ENCODE measurements at regions not wholly inside any gene's neighbourhood (a gene's known extent, or its start where the extent isn't known, plus 50 kb on each side); places are given as distances from the start of the nearest gene placed in this dataset.

DNA sequence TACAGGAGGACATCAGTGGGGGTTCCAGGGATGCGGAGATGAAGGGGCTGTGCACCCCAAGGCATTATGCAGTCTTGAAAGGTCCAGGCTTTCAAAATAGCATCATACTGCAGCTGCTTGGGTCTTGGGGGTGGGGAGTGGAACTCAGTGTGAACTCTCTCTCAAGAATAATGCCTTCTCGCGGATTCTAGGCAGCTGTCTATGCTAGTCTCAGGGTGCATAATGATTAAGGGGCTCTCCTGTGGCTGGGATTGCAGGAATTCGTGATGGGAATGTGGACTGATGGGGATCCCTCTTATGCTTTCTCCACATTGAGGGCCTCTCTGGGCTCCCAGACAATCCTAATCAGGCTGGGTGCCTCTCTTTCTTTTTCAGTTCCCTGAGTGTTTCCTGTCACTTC is 172.2 kb upstream of the ARHGAP24 start:
- H3K27me3 Mint-ChIP-seq = no peaks in the 10 kb centered on the region
- H3K4me3 Mint-ChIP-seq = no peak overlapping the region
- H3K9me3 Mint-ChIP-seq = no peaks in the 10 kb centered on the region
- DNase-seq (ENCODE audit: extremely low spot score, unreplicated experiment) = no peak
- no peaks in the 10 kb centered on the region for H3K4me1 Mint-ChIP-seq (ENCODE audit: unreplicated experiment)
- no peak overlapping the region for H3K27ac Mint-ChIP-seq
- H3K36me3 Mint-ChIP-seq = no peaks in the 10 kb centered on the region
- no peak for TF ChIP-seq CTCF (conservative IDR thresholded peaks at IDR 0.05)

DNA sequence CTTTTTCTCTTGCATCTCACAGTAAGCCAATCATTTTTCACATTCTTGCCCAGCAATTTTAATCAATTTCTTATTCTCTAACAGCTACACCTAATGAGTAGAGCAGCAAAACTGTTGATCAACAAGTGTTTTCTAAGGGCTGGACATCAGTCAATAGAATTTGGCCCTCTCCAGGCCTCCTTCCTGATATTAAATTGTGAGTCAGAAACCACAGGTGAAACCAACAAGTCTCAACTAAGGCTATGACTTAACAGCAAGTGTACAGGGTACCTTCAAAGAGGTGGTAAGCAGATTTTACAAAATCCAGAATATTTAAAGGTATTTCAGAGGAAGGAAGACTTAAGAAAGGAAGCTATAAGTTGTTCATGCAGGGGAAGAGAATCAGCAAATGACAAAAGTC is 156.5 kb upstream of the ARHGAP24 start:
- Mint-ChIP-seq H3K4me1 (ENCODE audit: unreplicated experiment) (no peaks in the 10 kb centered on the region), H3K9me3 (peaks cover 6% of the 10 kb centered on the region), H3K27ac (no peak overlapping the region), H3K36me3 (no peaks in the 10 kb centered on the region), H3K27me3 (no peaks in the 10 kb centered on the region), H3K4me3 (no peak overlapping the region)
- DNase-seq (ENCODE audit: extremely low spot score, unreplicated experiment) = no peak
- no peak for TF ChIP-seq CTCF (conservative IDR thresholded peaks at IDR 0.05)

DNA sequence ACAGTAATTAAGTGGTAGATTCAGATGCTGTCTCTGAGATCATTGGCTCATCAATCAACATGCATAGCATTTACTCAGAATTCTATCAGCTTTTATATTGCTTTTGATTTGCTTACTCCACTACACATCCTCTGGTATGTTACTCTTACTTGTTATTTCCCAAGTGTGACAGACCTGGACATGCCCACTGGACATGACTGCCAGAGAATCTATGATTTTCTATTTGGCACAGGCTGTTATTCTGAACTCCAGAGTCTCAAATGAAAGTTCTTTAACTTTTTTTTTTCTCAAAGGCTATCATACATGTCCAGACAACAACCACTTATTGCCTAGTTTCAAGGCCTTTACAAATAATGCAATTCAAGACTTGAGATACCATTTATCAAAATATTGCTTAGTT is 116.1 kb upstream of the ARHGAP24 start:
- no peaks in the 10 kb centered on the region for H3K4me1 Mint-ChIP-seq (ENCODE audit: unreplicated experiment)
- TF ChIP-seq CTCF (conservative IDR thresholded peaks at IDR 0.05) = no peak
- H3K36me3 Mint-ChIP-seq = no peaks in the 10 kb centered on the region
- no peaks in the 10 kb centered on the region for H3K9me3 Mint-ChIP-seq
- H3K4me3 Mint-ChIP-seq = no peak overlapping the region
- DNase-seq (ENCODE audit: extremely low spot score, unreplicated experiment) = no peak
- no peak overlapping the region for H3K27ac Mint-ChIP-seq
- no peaks in the 10 kb centered on the region for H3K27me3 Mint-ChIP-seq

- no peaks in the 10 kb centered on the region for H3K9me3 Mint-ChIP-seq
- no peaks in the 10 kb centered on the region for H3K36me3 Mint-ChIP-seq
- no peak overlapping the region for H3K27ac Mint-ChIP-seq
- no peak for TF ChIP-seq CTCF (conservative IDR thresholded peaks at IDR 0.05)
- peaks cover 10% of the 10 kb centered on the region for H3K27me3 Mint-ChIP-seq
- H3K4me1 Mint-ChIP-seq (ENCODE audit: unreplicated experiment) = no peaks in the 10 kb centered on the region
- no peak for DNase-seq (ENCODE audit: extremely low spot score, unreplicated experiment)
- H3K4me3 Mint-ChIP-seq = no peak overlapping the region
Observed at GRCh38 chr4:85362550-85362949, 112.4 kb upstream of the ARHGAP24 start.

DNA sequence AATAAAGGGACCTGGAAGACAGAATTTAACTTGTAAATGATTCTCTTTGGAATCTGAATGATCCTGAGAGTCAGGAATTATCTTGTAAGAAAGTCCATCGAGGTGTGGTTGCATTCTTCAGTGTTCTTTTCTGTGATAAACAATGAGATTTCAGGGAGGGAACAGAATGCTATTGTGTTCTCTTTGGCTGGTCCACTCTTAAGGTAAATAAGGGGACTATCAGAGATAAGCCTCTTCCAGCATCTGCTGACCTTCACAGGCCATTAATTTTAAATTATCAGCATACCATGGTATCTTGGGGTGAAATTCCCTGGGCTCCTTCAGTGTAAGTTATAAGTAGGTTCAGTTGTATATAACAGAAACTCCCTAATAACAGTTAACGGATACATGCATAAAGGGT is 107.1 kb upstream of the ARHGAP24 start:
- Mint-ChIP-seq H3K27me3 (peaks cover 13% of the 10 kb centered on the region), H3K27ac (no peak overlapping the region), H3K4me1 (ENCODE audit: unreplicated experiment) (no peaks in the 10 kb centered on the region), H3K36me3 (no peaks in the 10 kb centered on the region), H3K4me3 (no peak overlapping the region), H3K9me3 (no peaks in the 10 kb centered on the region)
- DNase-seq (ENCODE audit: extremely low spot score, unreplicated experiment) = no peak
- no peak for TF ChIP-seq CTCF (conservative IDR thresholded peaks at IDR 0.05)

DNA sequence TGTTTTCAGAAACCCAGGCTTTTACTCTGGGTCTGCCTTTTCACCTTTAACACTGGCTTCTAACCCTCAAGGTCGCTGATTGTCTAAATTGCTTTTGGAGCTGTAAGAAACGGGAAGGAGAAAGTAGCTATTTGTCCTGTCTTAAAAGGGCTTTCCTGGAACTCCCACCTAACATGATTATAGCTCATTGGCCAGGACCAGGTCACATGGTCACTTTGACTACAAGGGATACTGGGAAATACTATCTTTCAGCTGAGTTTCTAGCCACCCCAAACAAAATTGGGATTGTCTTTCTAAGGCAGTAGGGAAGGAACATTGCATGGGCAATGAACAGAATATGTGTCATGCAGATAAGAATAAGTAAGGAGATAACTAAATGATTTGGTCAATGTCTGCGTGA is 106.7 kb upstream of the ARHGAP24 start:
- TF ChIP-seq CTCF (conservative IDR thresholded peaks at IDR 0.05) = no peak

More for the DNA sequence above, 106.7 kb upstream of the ARHGAP24 start:
- no peaks in the 10 kb centered on the region for H3K36me3 Mint-ChIP-seq
- peaks cover 13% of the 10 kb centered on the region for H3K27me3 Mint-ChIP-seq
- H3K27ac Mint-ChIP-seq = no peak overlapping the region
- no peaks in the 10 kb centered on the region for H3K4me1 Mint-ChIP-seq (ENCODE audit: unreplicated experiment)
- DNase-seq (ENCODE audit: extremely low spot score, unreplicated experiment) = no peak
- H3K4me3 Mint-ChIP-seq = no peak overlapping the region
- no peaks in the 10 kb centered on the region for H3K9me3 Mint-ChIP-seq

Measured in type B pancreatic cell (in vitro differentiated cells).